Hepatocyte (in vitro differentiated cells): ENCODE measurements at regions not wholly inside any gene's neighbourhood (a gene's known extent, or its start where the extent isn't known, plus 50 kb on each side); places are given as distances from the start of the nearest gene placed in this dataset.

Source experiments
- DNase-seq: peaks from one replicate; pipeline ENCODE4 v3.0.0-alpha.2; 2016; ENCODE audit warnings: low spot score
- H2AFZ ChIP-seq: fragments of 200-600 bp; sonication (generic); 2 replicates; pipeline ENCODE4 v1.6.0; 2016; ENCODE audit warnings: antibody characterized with exemption, mild to moderate bottlenecking
- H3K27ac ChIP-seq: fragments of 200-600 bp; sonication (generic); 2 replicates; pipeline ENCODE4 v1.5.1; 2016; ENCODE audit warnings: mild to moderate bottlenecking
- H3K27me3 ChIP-seq: fragments of 200-600 bp; sonication (generic); 2 replicates; pipeline ENCODE4 v1.6.1; 2016
- H3K36me3 ChIP-seq: fragments of 200-600 bp; sonication (generic); replicated peaks from 2 replicates; pipeline ENCODE4 v1.5.1; 2016; ENCODE audit warnings: low read depth; ENCODE audit not compliant: insufficient read depth
- H3K4me1 ChIP-seq: fragments of 200-600 bp; sonication (generic); 2 replicates; pipeline ENCODE4 v1.5.1; 2016; ENCODE audit warnings: mild to moderate bottlenecking, moderate library complexity; ENCODE audit not compliant: insufficient read depth
- H3K4me2 ChIP-seq: fragments of 200-600 bp; sonication (generic); 2 replicates; pipeline ENCODE4 v1.6.0; 2016
- H3K4me3 ChIP-seq: fragments of 200-600 bp; sonication (generic); 2 replicates; pipeline ENCODE4 v1.5.1; 2016; ENCODE audit warnings: mild to moderate bottlenecking
- H3K79me2 ChIP-seq: fragments of 200-600 bp; sonication (generic); 2 replicates; pipeline ENCODE4 v1.6.0; 2017; ENCODE audit warnings: mild to moderate bottlenecking
- H3K9me2 ChIP-seq: fragments of 200-600 bp; sonication (generic); replicated peaks from 2 replicates; pipeline ENCODE4 v1.6.0; 2017; ENCODE audit warnings: mild to moderate bottlenecking; ENCODE audit not compliant: insufficient read depth
- H3K9me3 ChIP-seq: fragments of 200-600 bp; sonication (generic); 2 replicates; pipeline ENCODE4 v1.5.1; 2016; ENCODE audit warnings: low read depth, mild to moderate bottlenecking
- H4K20me1 ChIP-seq: fragments of 200-600 bp; sonication (generic); 2 replicates; pipeline ENCODE4 v1.6.0; 2016; ENCODE audit warnings: mild to moderate bottlenecking; ENCODE audit not compliant: insufficient read depth, poor library complexity, severe bottlenecking
- EZH2 ChIP-seq: fragments of 200-600 bp; sonication (generic); IDR thresholded peaks from 2 replicates; pipeline ENCODE4 v1.6.1; 2016; ENCODE audit warnings: antibody characterized with exemption, mild to moderate bottlenecking, borderline replicate concordance
- EZH2phosphoT487 ChIP-seq: fragments of 200-600 bp; sonication (generic); IDR thresholded peaks from one replicate; pipeline ENCODE4 v1.6.1; 2018; ENCODE audit warnings: antibody characterized with exemption, mild to moderate bottlenecking, low read depth, moderate library complexity; ENCODE audit not compliant: unreplicated experiment, severe bottlenecking
- WGBS: methylation state at CpG from one replicate; pipeline ENCODE4 v1.1.6; 2016; ENCODE audit warnings: low lambda C conversion rate; ENCODE audit errors: missing lambda C conversion rate; 5-methylcytosine and 5-hydroxymethylcytosine counted together
- TF ChIP-seq, protein P1 (sequence below): fragments of 200-600 bp; sonication (generic); IDR thresholded peaks from 2 replicates; pipeline ENCODE4 v1.5.1; 2016; ENCODE audit warnings: antibody characterized with exemption, mild to moderate bottlenecking; ENCODE audit not compliant: poor library complexity

DNA sequence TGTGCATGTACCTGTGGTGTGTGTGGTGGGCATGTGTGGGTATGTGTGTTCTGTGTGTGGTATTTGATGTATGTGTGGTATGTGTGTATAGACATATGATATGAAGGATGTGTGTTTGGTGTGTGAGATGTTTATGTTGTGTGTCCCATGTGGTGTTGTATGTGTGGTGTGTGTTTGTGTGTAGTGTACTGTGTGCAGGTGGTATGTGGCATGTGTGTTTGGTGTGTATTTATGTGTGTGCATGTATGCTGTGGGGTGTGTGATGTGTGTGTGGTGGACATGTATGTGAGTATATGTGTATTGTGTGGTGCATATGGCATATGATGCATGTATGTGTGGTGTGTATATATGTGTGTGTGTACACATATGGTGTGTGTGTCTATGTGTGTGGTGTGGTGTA lies 718.8 kb upstream of the SOX11 start:
- Histone ChIP-seq H3K27me3 (no peaks in the 10 kb centered on the region), H3K4me3 (no peak overlapping the region), H4K20me1 (no peaks in the 10 kb centered on the region), H3K4me2 (no peak overlapping the region), H3K79me2 (no peaks in the 10 kb centered on the region), H3K27ac (no peak overlapping the region), H3K4me1 (no peaks in the 10 kb centered on the region), H2AFZ (no peak overlapping the region), H3K9me2 (no peaks in the 10 kb centered on the region), H3K36me3 (no peaks in the 10 kb centered on the region), H3K9me3 (no peaks in the 10 kb centered on the region)
- no peak for DNase-seq
- TF ChIP-seq, protein P1, sequence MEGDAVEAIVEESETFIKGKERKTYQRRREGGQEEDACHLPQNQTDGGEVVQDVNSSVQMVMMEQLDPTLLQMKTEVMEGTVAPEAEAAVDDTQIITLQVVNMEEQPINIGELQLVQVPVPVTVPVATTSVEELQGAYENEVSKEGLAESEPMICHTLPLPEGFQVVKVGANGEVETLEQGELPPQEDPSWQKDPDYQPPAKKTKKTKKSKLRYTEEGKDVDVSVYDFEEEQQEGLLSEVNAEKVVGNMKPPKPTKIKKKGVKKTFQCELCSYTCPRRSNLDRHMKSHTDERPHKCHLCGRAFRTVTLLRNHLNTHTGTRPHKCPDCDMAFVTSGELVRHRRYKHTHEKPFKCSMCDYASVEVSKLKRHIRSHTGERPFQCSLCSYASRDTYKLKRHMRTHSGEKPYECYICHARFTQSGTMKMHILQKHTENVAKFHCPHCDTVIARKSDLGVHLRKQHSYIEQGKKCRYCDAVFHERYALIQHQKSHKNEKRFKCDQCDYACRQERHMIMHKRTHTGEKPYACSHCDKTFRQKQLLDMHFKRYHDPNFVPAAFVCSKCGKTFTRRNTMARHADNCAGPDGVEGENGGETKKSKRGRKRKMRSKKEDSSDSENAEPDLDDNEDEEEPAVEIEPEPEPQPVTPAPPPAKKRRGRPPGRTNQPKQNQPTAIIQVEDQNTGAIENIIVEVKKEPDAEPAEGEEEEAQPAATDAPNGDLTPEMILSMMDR, result no peak
- no peak for TF ChIP-seq EZH2phosphoT487
- no peak for TF ChIP-seq EZH2

DNA sequence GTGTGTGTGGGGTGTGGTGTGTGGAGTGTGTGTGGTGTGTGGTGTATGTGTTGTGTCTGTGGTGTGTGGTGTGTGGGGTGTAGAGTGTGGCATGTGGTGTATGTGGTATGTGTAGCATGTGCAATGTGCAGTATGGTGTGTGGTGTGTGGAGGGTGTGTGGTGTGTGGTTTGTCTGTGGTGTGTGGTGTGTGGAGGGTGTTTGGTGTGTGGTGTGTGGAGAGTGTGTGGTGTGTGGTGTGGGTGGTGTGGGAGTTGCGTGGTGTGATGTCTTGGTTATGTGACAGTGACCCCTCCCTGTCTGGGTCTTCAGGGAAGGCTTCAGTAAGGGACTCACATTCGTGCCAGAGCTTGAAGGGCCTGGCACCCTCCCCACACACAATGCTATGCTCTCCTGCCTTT lies 718.2 kb upstream of the SOX11 start:
- Histone ChIP-seq H2AFZ (no peak overlapping the region), H3K27ac (no peak overlapping the region), H3K4me1 (no peaks in the 10 kb centered on the region), H3K9me2 (no peaks in the 10 kb centered on the region), H3K79me2 (no peaks in the 10 kb centered on the region), H3K36me3 (no peaks in the 10 kb centered on the region), H4K20me1 (no peaks in the 10 kb centered on the region), H3K4me3 (no peak overlapping the region), H3K27me3 (no peaks in the 10 kb centered on the region), H3K4me2 (no peak overlapping the region), H3K9me3 (no peaks in the 10 kb centered on the region)
- 64% methylated on average over 2 of the region's 2 CpGs for WGBS
- no peak for DNase-seq
- TF ChIP-seq, protein P1, result no peak
- no peak for TF ChIP-seq EZH2
- no peak for TF ChIP-seq EZH2phosphoT487

DNA sequence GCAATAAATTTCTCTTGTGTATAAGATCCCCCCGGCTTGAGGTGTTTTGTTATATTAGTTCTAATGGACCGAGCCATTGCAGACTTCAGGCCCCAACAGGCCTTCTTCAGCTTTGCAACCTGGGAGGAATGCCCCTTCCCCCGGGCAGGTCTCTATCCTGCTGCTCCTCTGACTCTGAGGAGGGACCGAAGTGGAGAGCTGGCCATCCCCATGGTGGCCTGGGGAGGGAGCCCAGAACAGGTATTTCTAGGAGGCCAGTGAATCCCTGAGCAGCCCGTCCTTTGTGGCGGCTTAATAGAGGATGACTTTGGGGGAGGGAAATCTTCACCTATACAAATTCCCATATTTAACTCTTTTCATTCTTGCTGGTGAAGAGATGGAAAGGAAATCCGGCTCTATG lies 715.8 kb upstream of the SOX11 start:
- H3K9me3 ChIP-seq, result no peaks in the 10 kb centered on the region
- H2AFZ ChIP-seq, result no peak overlapping the region
- TF ChIP-seq, protein P1, result no peak
- H3K9me2 ChIP-seq, result no peaks in the 10 kb centered on the region
- H3K36me3 ChIP-seq, result no peaks in the 10 kb centered on the region
- no peaks in the 10 kb centered on the region for H3K79me2 ChIP-seq
- H3K27ac ChIP-seq, result no peak overlapping the region
- H3K4me1 ChIP-seq, result no peaks in the 10 kb centered on the region
- 83% methylated on average over 7 of the region's 7 CpGs for WGBS
- no peaks in the 10 kb centered on the region for H3K27me3 ChIP-seq
- H3K4me2 ChIP-seq, result no peak overlapping the region
- no peak overlapping the region for H3K4me3 ChIP-seq
- DNase-seq, result no peak
- no peaks in the 10 kb centered on the region for H4K20me1 ChIP-seq

DNA sequence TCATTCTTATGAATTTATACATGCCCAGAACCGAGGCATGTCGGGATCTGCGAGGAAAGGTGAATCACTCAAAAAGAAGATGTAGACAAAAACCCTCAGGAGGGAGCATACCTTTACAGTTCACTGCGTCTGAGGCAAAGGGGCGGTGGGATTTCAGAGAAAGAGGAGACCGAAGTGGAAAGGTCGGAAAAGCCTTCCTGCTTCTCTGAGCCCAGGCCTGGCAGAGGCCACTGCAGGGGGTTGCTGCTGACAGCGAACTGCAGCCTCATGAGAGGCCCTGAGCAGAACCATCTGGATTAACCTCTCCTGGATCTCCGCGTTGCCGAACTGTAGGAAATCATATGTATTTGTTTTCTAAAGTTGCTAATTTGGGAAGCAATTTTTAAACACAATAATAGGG lies 713.1 kb upstream of the SOX11 start:
- no peaks in the 10 kb centered on the region for H3K27me3 ChIP-seq
- H2AFZ ChIP-seq, result no peak overlapping the region
- 75% methylated on average over 11 of the region's 11 CpGs for WGBS
- TF ChIP-seq EZH2 (no peak), EZH2phosphoT487 (no peak)
- TF ChIP-seq, protein P1, result no peak
- H3K36me3 ChIP-seq, result no peaks in the 10 kb centered on the region
- no peaks in the 10 kb centered on the region for H3K4me1 ChIP-seq
- no peak overlapping the region for H3K4me3 ChIP-seq
- no peaks in the 10 kb centered on the region for H3K9me3 ChIP-seq
- no peak overlapping the region for H3K27ac ChIP-seq
- H3K79me2 ChIP-seq, result no peaks in the 10 kb centered on the region
- no peak for DNase-seq
- H3K9me2 ChIP-seq, result no peaks in the 10 kb centered on the region
- no peak overlapping the region for H3K4me2 ChIP-seq
- no peaks in the 10 kb centered on the region for H4K20me1 ChIP-seq
